NCI-H1105 treated with DMSO at 0.1 percent for 48 hours (cell line): ENCODE measurements at regions not wholly inside any gene's neighbourhood (a gene's known extent, or its start where the extent isn't known, plus 50 kb on each side); places are given as distances from the start of the nearest gene placed in this dataset.
"Not testable (repeated sequence)": the region's sequence is repeated elsewhere in the genome, so short reads cannot be mapped to it uniquely, and the experiment has no call there.

Experiments used
- DNase-seq: peaks from one replicate; lab custom pipeline; 2025; lab: John Stamatoyannopoulos, UW

- DNase-seq = no peak
These were observed 135.6 kb upstream of the TSC22D1 start for GRCh38 chr13:44711706-44712105.

DNA sequence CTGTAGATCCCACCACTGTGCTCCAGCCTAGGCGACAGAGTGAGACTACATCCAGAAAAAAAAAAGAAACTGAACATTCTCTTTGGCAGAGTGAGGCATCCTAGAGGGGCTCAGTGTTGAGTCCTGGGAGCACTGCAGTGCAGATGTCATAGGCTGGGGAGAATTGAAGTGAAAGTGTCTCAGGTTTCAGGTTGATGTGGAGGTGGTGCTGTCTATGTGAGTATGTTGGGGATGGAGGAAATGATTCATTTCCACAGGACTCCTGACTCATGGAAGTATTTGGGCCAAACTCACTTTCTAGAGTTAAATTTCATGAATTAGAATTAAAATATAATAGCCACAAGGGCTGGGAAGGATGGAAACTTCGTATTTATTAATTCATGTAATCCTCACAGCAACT lies 134.4 kb upstream of the TSC22D1 start:
- DNase-seq = no peak

- DNase-seq = not testable (repeated sequence)
These were observed 128.7 kb upstream of the TSC22D1 start for GRCh38 chr13:44704811-44705210.

DNA sequence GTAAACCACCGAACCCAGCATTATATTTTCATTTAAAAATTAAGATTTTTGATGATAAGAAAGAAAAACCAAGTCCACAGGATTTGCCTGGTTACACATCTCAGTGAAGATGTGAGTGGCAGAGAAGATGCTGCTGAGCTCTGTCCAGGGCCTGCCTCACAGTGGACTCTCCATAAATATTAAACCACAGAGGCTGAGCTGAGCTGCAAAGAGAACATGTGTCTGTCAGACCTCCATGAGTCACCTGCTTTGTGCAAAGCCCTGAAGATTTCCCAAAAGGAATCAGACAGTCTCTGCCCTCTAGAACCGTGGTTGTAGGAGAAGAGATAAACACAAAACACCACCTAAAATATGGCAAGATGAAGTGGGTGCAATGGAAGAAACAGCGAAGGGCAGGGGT lies 127.2 kb upstream of the TSC22D1 start:
- no peak for DNase-seq

DNA sequence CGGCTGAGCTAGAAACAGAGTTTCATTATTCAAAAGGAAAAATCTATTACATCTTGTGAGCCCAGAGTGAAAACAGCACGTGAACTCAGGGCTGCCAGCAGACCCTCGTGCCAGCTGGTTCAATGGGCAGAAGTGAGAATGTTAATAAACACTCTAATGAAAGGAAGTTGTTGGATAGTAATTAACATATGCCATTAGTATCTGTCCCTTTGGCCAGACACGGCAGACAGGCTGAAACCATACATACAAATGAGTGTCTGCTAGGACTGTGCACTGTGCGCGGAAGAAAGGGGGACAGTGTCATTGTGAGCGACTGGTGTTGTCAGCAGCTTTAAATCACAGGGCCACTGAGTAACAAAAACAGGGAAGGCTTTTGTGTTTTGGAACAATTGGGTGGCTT lies 121.9 kb upstream of the TSC22D1 start:
- DNase-seq = no peak

DNA sequence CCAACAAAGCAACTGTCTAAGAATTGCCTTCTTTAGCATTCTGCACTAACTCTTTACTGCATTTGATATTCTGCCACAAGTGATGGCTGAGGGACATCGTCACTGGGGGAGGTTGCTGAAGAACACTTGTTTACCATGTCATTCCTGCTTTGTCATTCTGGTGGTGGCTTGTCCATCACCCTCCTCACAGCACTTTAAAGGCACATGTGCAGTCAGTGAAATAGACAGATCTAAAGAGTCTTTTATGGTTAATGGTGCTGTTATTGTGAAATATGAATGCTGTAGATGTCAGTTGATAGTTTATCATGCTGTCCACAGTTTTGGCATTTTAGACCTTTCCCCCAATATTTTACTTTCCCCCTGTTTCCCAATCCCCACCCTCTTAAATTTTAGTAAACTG lies 120.9 kb upstream of the TSC22D1 start:
- DNase-seq = no peak

- DNase-seq = no peak
These were observed 119.4 kb upstream of the TSC22D1 start for GRCh38 chr13:44695520-44695919.

GRCh38 chr13:44694842-44695241 lies 118.7 kb upstream of the TSC22D1 start:
- no peak for DNase-seq

DNA sequence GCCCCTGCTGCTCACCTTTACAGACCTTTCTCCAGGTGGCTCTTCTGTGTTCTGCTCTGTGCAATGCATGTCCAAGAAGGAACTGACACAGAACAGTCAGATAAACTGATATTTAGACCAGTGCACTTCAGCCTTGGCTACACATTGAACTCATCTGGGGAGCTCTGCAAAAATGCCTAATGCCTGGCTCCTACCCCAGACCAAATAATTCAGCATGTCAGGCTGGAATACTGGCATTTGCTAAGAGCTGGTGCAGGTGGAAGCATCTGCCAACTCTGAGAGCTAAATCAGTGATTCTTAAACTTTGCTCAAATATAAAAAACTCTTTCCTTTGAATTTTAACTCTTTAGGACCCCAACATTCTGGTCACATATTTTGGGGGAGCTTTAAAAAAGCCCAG lies 118.2 kb upstream of the TSC22D1 start:
- DNase-seq = no peak

- no peak for DNase-seq
These were observed 117.1 kb upstream of the TSC22D1 start for GRCh38 chr13:44693156-44693764.

GRCh38 chr13:44692173-44692713 lies 116.1 kb upstream of the TSC22D1 start:
- DNase-seq = no peak

DNA sequence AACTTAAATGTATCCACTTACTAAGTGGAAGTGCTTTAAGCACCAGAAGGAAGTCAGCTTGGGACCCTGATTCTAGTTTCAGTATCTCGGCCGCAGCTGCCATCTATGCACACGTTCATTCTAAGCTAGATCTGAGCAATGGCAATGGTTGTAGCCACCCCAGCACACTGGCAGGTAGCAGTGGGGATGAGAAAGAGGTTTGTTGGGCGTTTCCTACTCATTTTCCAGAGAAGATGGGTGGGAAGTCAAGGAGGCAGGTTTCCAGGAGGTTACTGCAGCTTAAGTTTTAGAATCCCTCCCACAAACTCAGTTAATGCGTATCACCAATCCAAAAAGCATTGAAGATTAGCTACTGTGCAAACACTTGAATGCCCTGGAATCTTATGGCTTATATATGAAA lies 114.2 kb upstream of the TSC22D1 start:
- no peak for DNase-seq

DNA sequence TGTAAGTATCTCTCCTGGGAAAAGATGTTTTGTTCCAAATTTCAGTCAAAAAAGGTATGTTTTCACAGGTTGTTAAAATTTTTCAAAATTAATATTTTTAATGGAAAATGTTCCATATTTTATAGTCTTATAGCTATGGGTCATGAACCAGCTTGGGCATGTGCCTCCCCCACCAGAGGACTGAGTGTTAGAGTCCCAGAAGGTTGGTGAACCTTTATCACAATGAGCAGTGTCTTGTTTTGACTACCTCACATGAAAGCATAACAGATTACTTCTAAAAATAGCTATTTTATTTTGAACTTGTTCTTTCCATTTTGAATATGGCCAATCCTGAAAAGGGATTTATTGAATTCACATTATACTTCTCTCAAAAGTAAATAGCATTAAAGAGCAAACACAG lies 112.5 kb upstream of the TSC22D1 start:
- DNase-seq = no peak

DNA sequence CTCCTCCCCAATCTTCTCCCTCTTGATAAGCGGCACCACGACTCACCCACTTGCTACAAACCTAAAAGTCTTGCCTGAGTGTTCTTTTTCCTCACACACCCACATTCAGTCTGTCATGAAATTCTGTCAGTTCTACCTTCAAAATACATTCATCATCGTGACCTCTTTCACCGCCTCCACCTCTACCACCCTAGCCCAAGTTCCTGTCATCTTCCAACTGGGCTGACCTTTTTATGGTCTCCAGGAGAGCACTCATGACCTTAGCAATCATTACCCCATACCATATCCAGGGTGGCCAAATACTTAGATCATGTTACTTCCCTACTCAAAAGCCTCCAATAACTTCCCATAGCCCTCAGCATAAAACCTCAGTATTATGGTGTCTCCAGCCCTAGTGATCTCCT lies 110.4 kb upstream of the TSC22D1 start:
- no peak for DNase-seq

DNA sequence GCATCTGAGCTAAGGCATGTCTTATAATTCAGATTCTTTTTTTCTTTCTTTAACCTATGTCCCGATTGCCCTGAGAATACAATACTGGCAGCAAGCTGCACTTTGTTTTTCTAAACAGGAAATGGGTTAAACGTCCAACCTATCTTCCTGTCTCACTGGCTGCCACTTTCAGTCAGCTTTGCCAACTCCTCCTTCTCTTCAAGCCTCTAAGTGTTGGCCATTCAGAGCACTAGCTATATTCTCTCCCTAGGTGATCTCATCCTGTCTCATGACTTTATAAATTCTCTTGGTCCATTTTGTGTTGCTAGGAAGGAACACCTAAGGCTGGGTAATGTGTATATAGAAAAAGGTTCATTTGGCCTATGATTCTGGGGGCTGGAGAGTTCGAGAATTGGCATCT lies 109.5 kb upstream of the TSC22D1 start:
- no peak for DNase-seq

DNA sequence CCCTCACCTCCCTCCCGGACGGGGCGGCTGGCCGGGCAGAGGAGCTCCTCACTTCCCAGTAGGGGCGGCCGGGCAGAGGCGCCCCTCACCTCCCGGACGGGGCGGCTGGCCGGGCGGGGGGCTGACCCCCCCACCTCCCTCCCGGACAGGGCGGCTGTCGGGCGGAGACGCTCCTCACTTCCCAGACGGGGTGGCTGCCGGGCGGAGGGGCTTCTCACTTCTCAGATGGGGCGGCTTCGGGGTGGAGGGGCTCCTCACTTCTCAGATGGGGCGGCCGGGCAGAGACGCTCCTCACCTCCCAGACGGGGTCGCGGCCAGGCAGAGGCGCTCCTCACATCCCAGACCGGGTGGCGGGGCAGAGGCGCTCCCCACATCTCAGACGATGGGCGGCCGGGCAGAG lies 106.3 kb upstream of the TSC22D1 start:
- DNase-seq = not testable (repeated sequence)

- no peak for DNase-seq
These were observed 104.7 kb upstream of the TSC22D1 start for GRCh38 chr13:44680746-44681355.

DNA sequence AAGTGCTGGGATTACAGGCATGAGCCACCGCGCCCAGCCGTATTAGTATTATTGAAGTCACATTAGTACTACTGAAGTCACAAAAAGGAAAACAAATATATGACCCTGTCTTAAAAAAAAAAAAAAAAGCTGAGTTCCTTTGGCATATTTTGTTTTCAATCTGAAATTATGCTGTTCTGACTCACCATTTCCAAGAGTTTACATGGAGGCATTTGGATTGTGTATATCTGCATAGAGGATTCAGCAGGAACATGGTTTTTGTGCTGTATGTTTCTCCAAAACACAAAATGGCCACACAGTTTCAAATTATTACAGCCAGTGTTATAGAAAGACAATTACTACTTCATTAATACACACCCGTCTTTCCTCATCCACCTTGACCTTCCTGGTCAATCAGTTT lies 103.5 kb upstream of the TSC22D1 start:
- no peak for DNase-seq

GRCh38 chr13:44678197-44678596 lies 102.1 kb upstream of the TSC22D1 start:
- no peak for DNase-seq

GRCh38 chr13:44676534-44676933 lies 100.4 kb upstream of the TSC22D1 start:
- DNase-seq = no peak

DNA sequence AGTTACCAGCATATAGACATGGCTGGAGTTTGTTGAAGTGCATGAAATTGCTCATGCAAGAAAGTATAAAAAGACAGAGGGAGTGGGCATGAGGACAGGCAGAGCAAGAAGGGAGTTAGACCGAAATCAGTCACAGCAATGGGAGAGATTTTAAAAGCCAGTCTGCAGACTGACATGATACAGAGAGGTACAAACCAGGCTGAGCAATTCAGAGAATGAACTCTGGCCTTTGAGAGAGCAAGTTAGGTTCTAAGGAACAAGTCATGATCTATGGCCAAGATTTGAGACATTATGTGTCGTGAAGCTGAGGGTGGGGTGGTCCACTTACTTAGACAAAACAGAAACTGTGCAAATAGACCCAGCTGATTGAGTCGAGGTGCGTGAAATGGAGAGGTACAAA lies 93.4 kb upstream of the TSC22D1 start:
- DNase-seq = no peak

- no peak for DNase-seq
These were observed 92.6 kb upstream of the TSC22D1 start for GRCh38 chr13:44668688-44669087.

DNA sequence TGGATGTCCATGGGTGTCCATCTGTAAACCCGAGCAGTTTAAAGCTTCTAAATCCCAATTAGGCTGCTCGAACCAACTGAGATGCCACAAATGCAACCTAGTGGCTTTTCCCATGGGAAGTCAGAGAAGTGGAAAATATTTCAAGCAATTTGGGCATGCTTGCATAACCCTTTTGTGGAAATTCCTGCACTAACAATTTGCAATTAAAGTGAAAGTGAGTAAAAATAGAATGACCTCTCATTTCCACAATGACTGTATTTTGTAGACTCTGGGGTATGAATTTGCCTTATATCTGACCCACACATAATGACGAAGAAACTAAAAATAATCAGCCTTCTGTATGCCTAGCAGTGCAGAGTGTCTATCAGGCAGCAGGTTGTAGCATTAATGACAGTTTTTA lies 91.8 kb upstream of the TSC22D1 start:
- DNase-seq = no peak

DNA sequence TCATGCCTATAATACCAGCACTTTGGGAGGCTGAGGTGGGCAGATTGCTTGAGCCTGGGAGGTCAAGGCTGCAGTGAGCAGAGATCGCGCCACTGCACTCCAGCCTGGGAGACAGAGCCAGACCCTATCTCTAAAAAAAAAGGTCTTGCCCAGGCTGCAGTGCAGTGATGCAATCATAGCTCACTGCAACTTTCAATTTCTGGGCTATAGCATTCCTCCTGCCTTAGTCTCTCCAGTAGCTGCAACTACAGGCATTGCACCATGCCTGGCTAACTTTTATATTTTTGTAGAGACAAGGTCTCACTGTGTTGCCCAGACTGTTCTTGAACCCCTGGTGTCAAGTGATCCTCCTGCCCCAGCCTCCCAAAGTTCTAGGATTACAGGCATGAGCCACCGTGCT lies 90.4 kb upstream of the TSC22D1 start:
- DNase-seq = not testable (repeated sequence)
